ENCODE measurements at regions not wholly inside any gene's neighbourhood (a gene's known extent, or its start where the extent isn't known, plus 50 kb on each side); places are given as distances from the start of the nearest gene placed in this dataset.

- Histone ChIP-seq H3K9me3 (peaks cover 18% of the 10 kb centered on the region), H3K4me3 (no peak overlapping the region), H3K4me1 (ENCODE audit: low read depth) (no peaks in the 10 kb centered on the region), H3K36me3 (ENCODE audit: low read depth) (no peaks in the 10 kb centered on the region)
- ATAC-seq: no peak
- DNase-seq: no peak
- intact Hi-C loops (cut with DNase I, micrococcal nuclease): no loop called here
- no peak for TF ChIP-seq CTCF (IDR thresholded peaks at IDR 0.05)
These were observed 226.0 kb upstream of the NETO1 start for GRCh38 chr18:73093687-73094250.

GRCh38 chr18:73088445-73088844 is 220.7 kb upstream of the NETO1 start:
- no peak overlapping the region for H3K4me3 ChIP-seq
- no peaks in the 10 kb centered on the region for H3K4me1 ChIP-seq (ENCODE audit: low read depth)
- no peaks in the 10 kb centered on the region for H3K36me3 ChIP-seq (ENCODE audit: low read depth)
- intact Hi-C loops (cut with DNase I, micrococcal nuclease): no loop called here
- peaks cover 18% of the 10 kb centered on the region for H3K9me3 ChIP-seq
- DNase-seq (no peak), ATAC-seq (no peak)
- TF ChIP-seq CTCF (IDR thresholded peaks at IDR 0.05): no peak

- no peaks in the 10 kb centered on the region for H3K36me3 ChIP-seq (ENCODE audit: low read depth)
These were observed 219.6 kb upstream of the NETO1 start for GRCh38 chr18:73087282-73087977.

GRCh38 chr18:73079920-73080319 is 212.1 kb upstream of the NETO1 start:
- Histone ChIP-seq H3K36me3 (ENCODE audit: low read depth) (no peaks in the 10 kb centered on the region), H3K4me1 (ENCODE audit: low read depth) (no peaks in the 10 kb centered on the region), H3K9me3 (peaks cover 12% of the 10 kb centered on the region), H3K4me3 (no peak overlapping the region)
- no peak for ATAC-seq
- intact Hi-C loops (cut with DNase I, micrococcal nuclease): no loop called here
- no peak for DNase-seq
- TF ChIP-seq CTCF (IDR thresholded peaks at IDR 0.05): no peak

More at GRCh38 chr18:73087282-73087977, 219.6 kb upstream of the NETO1 start:
- TF ChIP-seq CTCF (IDR thresholded peaks at IDR 0.05): no peak
- DNase-seq (no peak), ATAC-seq (no peak)
- Histone ChIP-seq H3K9me3 (peaks cover 16% of the 10 kb centered on the region), H3K4me1 (ENCODE audit: low read depth) (no peaks in the 10 kb centered on the region), H3K4me3 (no peak overlapping the region)
- intact Hi-C loops (cut with DNase I, micrococcal nuclease): no loop called here

GRCh38 chr18:73060666-73061288 is 193.0 kb upstream of the NETO1 start:
- no peak for TF ChIP-seq CTCF (IDR thresholded peaks at IDR 0.05)
- no peak for DNase-seq

More at GRCh38 chr18:73060666-73061288, 193.0 kb upstream of the NETO1 start:
- H3K36me3 ChIP-seq (ENCODE audit: low read depth): no peaks in the 10 kb centered on the region
- H3K9me3 ChIP-seq: peaks cover 4% of the 10 kb centered on the region
- no peak for ATAC-seq
- H3K4me1 ChIP-seq (ENCODE audit: low read depth): no peaks in the 10 kb centered on the region
- no peak overlapping the region for H3K4me3 ChIP-seq
- intact Hi-C loops (cut with DNase I, micrococcal nuclease): no loop called here
